GM19351 (cell line): ENCODE measurements at regions not wholly inside any gene's neighbourhood (a gene's known extent, or its start where the extent isn't known, plus 50 kb on each side); places are given as distances from the start of the nearest gene placed in this dataset.

Experiments used
- ATAC-seq: cut with Tn5 transposase; IDR thresholded peaks from one replicate; pipeline ENCODE4 v1.9.1; 2021; ENCODE audit warnings: mild to moderate bottlenecking, moderate library complexity; ENCODE audit not compliant: unreplicated experiment

- ATAC-seq: no peak
Measured at GRCh38 chr4:130416228-130416627, 1320.3 kb downstream of the C4orf33 start.

- ATAC-seq: no peak
Measured at GRCh38 chr4:130419211-130419975, 1323.4 kb downstream of the C4orf33 start.

GRCh38 chr4:130422261-130422660 is 1326.3 kb downstream of the C4orf33 start:
- ATAC-seq: no peak

DNA sequence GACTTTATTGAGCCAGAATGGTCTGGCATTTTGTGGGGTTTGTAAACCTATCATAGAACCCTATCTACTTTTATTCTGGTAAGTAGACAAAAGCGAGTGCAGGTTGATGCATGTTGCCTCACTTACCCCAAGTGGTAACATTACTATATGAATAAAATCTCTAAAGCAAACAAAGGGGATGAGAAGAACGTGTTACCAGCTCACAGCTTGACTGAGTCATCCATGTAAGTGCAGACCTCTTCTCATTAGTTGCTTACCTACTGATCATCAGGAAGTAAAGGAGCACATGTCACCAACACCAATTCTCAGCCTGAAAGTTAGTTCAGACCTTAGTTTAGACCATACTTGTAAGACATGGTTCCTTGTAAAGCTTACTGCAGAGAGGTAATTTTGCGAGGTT is 1328.3 kb downstream of the C4orf33 start:
- no peak for ATAC-seq

- ATAC-seq: no peak
Measured at GRCh38 chr4:130432289-130432688, 1336.3 kb downstream of the C4orf33 start.

GRCh38 chr4:130449741-130450140 is 1353.8 kb downstream of the C4orf33 start:
- no peak for ATAC-seq

DNA sequence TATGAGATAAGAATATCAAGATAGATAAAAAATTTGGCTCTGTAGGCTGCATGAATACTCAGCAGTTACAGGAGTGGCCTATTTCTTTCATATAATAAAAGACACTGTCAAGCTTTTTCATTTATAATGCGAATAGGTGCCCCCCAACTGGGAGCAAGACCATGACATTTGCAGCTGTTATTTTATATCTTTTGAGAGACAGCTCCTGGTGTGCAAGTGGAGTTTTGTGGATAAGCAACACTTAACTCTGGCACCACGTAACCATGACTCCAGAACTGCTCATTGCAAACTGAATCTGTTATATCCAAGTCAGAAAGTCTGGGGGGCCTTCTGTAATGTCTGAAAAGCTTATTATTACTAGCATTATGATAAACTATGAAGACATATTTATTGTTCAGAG is 1372.4 kb downstream of the C4orf33 start:
- ATAC-seq: no peak

GRCh38 chr4:130478406-130478805 is 1382.5 kb downstream of the C4orf33 start:
- ATAC-seq: no peak

DNA sequence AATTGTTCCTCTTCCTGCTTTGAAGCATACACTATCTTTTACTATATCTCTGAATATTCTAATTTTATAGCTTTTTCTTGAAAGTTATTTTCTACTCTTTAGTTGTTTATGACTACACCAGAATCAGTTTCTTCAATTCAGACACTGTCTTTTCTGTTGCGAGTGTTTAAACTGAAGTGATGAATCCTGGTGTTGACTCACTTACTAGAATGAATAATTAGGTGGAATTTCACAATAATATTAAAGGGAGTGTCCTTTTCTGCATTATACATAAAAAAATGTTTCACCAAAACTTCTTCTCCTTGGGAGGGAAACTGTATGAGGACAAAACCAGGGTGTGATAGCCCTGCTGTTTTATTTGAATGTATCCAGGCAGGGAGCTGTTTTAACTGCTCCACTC is 1383.1 kb downstream of the C4orf33 start:
- no peak for ATAC-seq

DNA sequence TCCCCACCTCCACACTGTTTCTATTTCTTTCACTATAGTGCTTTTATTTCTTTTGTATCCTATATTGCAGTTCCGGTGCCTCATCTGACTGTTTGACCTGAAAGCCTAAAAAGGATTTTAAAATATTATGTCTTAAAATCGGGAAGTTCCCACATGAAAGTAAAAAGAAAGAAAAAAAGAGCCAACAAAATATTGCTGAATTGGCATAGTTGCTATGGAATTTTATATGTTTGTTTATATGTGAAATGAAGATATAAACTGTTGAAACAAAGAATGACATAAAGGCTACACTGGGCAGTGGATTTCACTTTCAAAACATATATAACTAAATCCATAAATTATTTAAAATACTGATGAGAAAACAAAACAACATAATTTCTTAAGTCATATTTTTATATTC is 1383.7 kb downstream of the C4orf33 start:
- no peak for ATAC-seq

DNA sequence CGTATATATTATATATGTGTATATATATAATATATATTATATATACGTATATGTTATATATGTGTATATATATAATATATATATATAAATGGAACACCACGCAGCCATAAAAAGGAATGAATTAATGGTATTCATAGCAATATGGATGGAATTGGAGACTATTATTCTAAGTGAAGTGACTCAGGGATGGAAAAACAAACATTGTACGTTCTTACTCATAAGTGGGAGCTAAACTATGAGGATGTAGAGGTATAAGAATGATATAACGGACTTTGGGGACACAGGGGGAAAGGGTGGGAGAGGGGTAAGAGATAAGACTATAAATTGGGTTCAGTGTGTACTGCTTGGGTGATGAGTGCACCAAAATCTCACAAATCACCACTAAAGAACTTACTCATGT is 1388.9 kb downstream of the C4orf33 start:
- no peak for ATAC-seq

DNA sequence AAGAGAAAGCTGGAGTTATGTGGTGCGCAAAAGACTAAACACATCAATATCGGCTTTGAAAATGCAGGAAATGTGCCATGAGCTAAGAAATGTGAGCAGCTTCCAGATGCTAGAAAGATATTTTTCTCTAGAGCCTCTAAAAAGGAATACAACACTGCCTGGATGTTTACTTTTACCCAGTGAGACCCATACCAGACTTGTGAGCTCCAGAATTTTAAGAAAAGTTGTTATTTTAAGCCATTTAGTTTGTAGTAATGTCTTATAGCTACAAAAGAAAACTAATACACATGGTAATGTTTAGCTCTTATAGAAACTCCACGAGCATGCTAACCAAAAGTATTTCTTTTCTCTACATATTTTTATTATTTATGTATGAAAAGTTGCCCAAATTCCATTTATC is 1389.4 kb downstream of the C4orf33 start:
- no peak for ATAC-seq

DNA sequence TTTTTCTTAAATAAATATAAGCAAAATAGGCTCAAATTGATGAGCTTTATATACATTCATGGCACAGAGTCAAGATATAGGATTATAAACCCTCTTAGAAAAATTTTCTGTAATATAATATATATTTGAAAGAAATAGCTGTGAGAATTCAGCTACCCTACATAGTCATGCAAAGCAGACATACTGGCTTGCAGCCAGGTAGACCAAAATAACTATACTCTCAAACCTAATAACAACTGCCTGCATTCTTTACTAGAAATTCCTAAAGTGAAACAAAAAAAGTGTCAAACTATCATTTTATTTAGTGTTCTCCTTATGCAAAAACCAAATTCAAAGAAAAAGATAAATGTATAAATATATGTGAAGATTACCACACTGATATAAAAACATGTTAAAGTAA is 1390.2 kb downstream of the C4orf33 start:
- no peak for ATAC-seq

DNA sequence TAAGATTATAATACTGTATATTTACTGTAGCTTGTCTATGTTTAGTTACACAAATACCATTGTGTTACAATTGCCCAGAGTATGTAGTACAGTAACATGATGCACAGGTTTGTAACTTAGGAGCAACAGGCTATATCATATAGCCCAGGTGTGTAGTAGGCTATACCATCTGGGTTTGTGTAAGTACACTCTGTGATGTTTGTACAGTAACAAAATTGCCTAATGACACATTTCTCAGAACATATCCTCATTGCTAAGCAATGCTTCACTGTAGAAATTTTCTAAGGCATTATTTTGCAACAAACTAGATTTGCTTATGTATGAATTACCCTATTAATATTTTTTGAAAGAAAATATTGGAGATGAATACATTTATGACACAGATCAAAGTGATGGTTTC is 1390.9 kb downstream of the C4orf33 start:
- ATAC-seq: no peak

- ATAC-seq: no peak
Measured at GRCh38 chr4:130510661-130511060, 1414.7 kb downstream of the C4orf33 start.

DNA sequence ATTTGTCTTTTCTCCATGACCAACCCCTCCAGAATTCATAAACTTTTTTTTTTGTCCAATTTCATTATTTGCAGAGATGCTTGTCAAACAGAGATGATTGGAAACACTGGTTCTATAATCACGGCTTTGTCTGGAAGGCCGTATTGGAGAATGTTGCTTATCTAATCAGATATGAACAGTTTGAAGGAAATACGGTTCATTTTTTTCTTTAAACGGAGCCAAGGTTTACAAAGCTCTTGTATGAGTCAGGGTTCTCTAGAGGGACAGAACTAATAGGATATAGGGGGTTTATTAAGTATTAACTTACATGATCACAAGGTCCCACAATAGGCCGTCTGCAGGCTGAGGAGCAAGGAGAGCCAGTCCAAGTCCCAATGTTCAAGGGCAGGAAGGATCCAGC is 1415.8 kb downstream of the C4orf33 start:
- ATAC-seq: no peak

DNA sequence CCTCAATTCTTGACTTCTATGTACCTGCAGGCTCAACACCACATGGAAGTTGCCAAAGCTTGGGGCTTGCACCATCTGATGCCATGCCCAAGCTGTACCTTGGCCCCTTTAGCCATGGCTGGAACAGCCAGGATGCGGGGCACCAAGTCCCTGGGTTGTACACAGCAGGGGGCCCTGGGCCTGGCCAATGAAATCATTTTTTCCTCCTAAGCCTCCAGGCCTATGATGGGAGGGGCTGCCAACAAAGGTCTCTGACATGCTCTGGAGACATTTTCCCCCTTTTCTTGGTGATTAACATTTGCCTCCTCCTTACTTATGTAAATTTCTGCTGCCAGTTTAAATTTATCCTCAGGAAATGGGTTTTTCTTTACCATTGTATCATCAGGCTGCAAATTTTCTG is 1428.1 kb downstream of the C4orf33 start:
- no peak for ATAC-seq

DNA sequence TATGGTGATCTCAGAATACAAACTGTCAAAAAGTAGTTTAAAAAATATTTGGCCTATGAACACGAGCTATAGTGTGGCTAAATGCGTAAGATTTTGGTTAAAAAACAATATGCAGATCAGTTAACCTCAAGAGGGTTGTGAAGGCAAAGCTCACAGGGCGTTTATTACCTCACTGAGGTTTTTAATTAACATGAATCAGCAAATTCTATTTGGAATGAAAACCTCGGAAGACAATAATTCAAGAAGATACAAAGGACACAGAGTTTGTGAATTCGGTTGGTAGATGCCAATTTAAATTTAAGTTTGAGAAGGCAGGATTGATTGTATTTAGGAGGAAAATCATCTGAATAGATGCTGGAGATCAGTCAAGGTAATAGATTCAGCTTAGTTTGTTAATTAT is 1434.6 kb downstream of the C4orf33 start:
- ATAC-seq: no peak

DNA sequence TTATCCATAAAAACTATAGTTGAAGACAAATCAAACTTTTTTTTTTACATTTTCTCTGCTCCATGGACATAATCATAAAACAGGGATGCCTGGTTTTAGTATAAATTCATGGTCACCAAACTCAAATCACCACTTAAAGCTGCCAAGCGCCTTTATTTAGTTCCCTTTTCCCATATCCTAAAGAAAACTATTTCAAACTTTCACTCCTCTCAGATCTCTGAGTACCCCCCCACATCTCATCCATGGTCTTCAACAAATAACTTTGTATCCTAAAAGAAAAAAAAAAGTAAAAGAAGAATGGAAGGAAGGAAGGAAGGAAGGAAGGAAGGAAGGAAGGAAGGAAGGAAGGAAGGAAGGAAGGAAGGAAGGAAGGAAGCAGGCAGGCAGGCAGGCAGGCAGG is 1438.7 kb downstream of the C4orf33 start:
- no peak for ATAC-seq

DNA sequence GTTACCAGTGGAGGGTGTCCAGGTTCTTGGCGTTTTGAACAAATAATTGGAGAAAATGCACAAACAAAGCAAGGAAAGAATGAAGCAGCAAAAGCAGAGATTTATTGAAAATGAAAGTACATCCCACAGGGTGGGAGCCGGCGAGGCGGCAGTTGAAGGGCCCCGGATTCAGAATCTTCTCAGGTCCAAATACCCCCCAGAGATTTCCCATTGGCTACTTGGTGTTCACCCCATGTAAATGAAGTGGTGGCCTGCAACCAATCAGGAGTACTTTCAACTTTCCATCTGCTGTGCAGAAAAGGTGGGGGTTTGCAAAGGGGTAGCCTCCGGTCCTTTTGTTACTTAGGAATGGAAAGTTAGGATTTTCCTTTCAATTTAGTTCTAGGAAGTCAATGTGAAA is 1447.0 kb downstream of the C4orf33 start:
- no peak for ATAC-seq

DNA sequence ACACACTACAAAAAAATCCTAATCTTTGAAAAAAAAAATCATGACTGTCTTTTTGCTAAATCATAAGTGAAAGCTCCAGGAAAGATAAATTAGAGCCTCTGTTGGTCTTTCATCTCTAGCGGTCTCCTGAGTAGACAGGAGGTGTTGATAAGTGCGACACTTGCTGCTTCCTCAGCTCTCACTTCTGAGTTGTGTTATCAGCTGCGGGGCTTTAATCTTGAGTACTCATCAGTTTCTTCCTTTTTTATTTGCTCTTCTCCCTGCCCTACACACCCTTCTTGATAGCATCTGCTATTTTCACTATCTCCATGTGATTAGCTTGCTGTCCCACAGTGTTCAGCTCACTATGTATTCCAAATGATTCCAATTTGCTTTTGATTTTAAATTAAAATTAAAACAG is 1449.2 kb downstream of the C4orf33 start:
- no peak for ATAC-seq

GRCh38 chr4:130545596-130545995 is 1449.6 kb downstream of the C4orf33 start:
- no peak for ATAC-seq

GRCh38 chr4:130559268-130559667 is 1463.3 kb downstream of the C4orf33 start:
- no peak for ATAC-seq
